ENCODE measurements at regions not wholly inside any gene's neighbourhood (a gene's known extent, or its start where the extent isn't known, plus 50 kb on each side); places are given as distances from the start of the nearest gene placed in this dataset.

DNA sequence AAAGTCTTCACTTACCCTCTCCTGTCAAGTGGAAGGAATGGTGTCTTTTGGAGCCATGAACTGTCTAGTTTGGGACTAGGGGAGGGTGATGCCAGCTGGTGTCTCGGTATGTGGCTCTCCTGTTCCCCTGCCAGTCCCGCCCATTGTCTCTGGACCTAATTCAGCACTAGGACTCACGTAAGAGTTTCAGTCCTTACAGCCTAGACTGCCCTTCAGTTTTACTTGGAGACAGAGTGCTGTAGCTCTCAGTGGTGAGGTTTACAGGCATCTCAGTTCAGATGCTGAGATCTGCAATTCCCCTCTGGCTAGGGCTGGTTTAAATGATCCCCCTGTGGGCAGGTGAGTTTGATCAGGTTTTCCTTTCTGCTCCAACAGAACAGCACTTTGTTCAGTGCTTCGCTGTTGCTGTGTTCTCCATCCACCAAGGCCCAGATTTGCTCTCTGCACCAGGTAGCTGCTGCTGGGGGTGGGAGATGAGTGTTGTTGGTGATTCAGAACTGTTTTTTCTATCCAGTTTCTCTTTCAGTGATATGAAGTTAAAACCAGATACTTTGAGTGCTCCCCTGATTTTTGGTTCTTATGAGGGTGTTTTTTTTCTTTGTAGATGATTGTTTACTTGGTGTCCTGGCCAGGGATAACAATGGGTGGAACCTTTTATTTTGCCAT, 198.3 kb upstream of the RNPC3 start:
- no peaks in the 10 kb centered on the region for H3K4me1 ChIP-seq
- no peak overlapping the region for H3K4me3 ChIP-seq
- no peak for TF ChIP-seq POLR2A (IDR thresholded peaks at IDR 0.05)
- TF ChIP-seq, protein P1, sequence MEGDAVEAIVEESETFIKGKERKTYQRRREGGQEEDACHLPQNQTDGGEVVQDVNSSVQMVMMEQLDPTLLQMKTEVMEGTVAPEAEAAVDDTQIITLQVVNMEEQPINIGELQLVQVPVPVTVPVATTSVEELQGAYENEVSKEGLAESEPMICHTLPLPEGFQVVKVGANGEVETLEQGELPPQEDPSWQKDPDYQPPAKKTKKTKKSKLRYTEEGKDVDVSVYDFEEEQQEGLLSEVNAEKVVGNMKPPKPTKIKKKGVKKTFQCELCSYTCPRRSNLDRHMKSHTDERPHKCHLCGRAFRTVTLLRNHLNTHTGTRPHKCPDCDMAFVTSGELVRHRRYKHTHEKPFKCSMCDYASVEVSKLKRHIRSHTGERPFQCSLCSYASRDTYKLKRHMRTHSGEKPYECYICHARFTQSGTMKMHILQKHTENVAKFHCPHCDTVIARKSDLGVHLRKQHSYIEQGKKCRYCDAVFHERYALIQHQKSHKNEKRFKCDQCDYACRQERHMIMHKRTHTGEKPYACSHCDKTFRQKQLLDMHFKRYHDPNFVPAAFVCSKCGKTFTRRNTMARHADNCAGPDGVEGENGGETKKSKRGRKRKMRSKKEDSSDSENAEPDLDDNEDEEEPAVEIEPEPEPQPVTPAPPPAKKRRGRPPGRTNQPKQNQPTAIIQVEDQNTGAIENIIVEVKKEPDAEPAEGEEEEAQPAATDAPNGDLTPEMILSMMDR (IDR thresholded peaks at IDR 0.05): no peak
- no peaks in the 10 kb centered on the region for H3K36me3 ChIP-seq
- ATAC-seq (no peak), DNase-seq (no peak)
- no peaks in the 10 kb centered on the region for H3K9me3 ChIP-seq
- no peaks in the 10 kb centered on the region for H3K27me3 ChIP-seq
- intact Hi-C loops (cut with DNase I): no loop called here
- H3K27ac ChIP-seq: no peak overlapping the region
- WGBS (ENCODE audit: insufficient coverage, low coverage, low lambda C conversion rate, missing lambda C conversion rate): 40% methylated on average over 3 of the region's 4 CpGs

DNA sequence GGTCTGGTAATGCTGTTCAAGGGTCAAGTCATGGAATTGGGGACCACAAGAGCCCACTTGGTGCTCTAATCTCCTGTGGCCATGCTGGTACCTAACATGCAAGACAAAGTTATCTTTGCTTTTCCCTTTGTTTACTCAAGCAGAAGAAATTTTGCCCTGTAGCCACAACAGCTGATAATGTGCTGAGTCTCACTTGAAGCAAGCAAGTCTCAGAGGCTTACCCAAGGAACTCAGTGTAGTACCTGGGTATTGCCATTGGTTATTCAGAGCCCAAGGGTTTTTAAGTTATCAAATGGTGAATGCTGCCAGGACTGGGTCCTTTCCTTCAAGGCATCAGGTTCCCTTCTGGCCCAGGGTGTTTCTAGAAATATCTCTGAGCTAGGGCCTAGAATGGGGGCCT, 198.9 kb upstream of the RNPC3 start:
- Histone ChIP-seq H3K9me3 (no peaks in the 10 kb centered on the region), H3K36me3 (no peaks in the 10 kb centered on the region), H3K27ac (no peak overlapping the region), H3K4me3 (no peak overlapping the region), H3K27me3 (no peaks in the 10 kb centered on the region), H3K4me1 (no peaks in the 10 kb centered on the region)
- no peak for ATAC-seq
- no peak for TF ChIP-seq POLR2A (IDR thresholded peaks at IDR 0.05)
- TF ChIP-seq, protein P1 (IDR thresholded peaks at IDR 0.05): no peak
- no peak for DNase-seq
- intact Hi-C loops (cut with DNase I): no loop called here

GRCh38 chr1:103309786-103310185, 201.5 kb upstream of the COL11A1 start:
- Histone ChIP-seq H3K36me3 (no peaks in the 10 kb centered on the region), H3K27ac (no peak overlapping the region), H3K4me3 (no peak overlapping the region), H3K9me3 (no peaks in the 10 kb centered on the region), H3K27me3 (no peaks in the 10 kb centered on the region), H3K4me1 (no peaks in the 10 kb centered on the region)
- TF ChIP-seq, protein P1 (IDR thresholded peaks at IDR 0.05): no peak
- TF ChIP-seq POLR2A (IDR thresholded peaks at IDR 0.05): no peak
- WGBS (ENCODE audit: insufficient coverage, low coverage, low lambda C conversion rate, missing lambda C conversion rate): 82% methylated on average over 1 of the region's 1 CpG
- DNase-seq (no peak), ATAC-seq (no peak)
- intact Hi-C loops (cut with DNase I): no loop called here

DNA sequence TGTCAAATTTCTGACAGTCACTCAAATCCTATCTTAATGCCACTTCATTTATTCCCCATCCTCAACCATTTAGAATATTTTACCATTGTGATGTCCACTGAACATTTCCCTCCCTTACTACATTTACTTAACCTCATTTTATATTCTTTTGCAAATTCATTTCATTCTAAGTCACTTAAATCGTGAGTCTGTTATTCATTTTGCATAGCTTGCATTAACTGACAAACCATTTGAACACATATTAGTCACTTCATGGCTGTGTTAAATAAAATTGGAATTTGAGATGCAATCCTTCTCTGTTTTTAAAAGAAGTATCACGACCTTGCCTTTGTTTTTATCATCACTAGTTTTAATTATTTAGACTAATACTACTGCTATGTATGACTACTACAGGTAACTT, 199.4 kb upstream of the COL11A1 start:
- Histone ChIP-seq H3K36me3 (no peaks in the 10 kb centered on the region), H3K27me3 (no peaks in the 10 kb centered on the region), H3K9me3 (no peaks in the 10 kb centered on the region), H3K4me1 (no peaks in the 10 kb centered on the region), H3K4me3 (no peak overlapping the region), H3K27ac (no peak overlapping the region)
- intact Hi-C loops (cut with DNase I): no loop called here
- TF ChIP-seq POLR2A (IDR thresholded peaks at IDR 0.05): no peak
- TF ChIP-seq, protein P1 (IDR thresholded peaks at IDR 0.05): no peak
- DNase-seq: no peak
- no peak for ATAC-seq
- 22% methylated on average over 2 of the region's 2 CpGs for WGBS (ENCODE audit: insufficient coverage, low coverage, low lambda C conversion rate, missing lambda C conversion rate)

Data from right lobe of liver (tissue), 6 donors.